Astrocyte (in vitro differentiated cells and primary cell): ENCODE measurements at regions not wholly inside any gene's neighbourhood (a gene's known extent, or its start where the extent isn't known, plus 50 kb on each side); places are given as distances from the start of the nearest gene placed in this dataset.

Experiments
- DNase-seq: peaks from one replicate; pipeline ENCODE4 v3.0.0-alpha.2; 2010; ENCODE audit warnings: low read depth
- FAIRE-seq: peaks from 2 replicates; lab custom pipeline; 2011; peaks lifted over from hg19 to GRCh38; lab: Jason Lieb, UNC
- H2AFZ ChIP-seq: 2 replicates; pipeline ENCODE4 v1.6.0; 2012; ENCODE audit warnings: low read depth, low read length, inconsistent platforms
- H3K27ac ChIP-seq: 2 replicates; pipeline ENCODE4 v1.5.1; 2011; ENCODE audit warnings: low read depth, low read length, inconsistent platforms
- H3K27me3 ChIP-seq: 2 replicates; pipeline ENCODE4 v1.6.0; 2011; ENCODE audit warnings: low read length, inconsistent platforms; ENCODE audit not compliant: insufficient read depth
- H3K36me3 ChIP-seq: 2 replicates; pipeline ENCODE4 v1.5.1; 2011; ENCODE audit warnings: low read length, inconsistent platforms; ENCODE audit not compliant: insufficient read depth
- H3K4me1 ChIP-seq: 2 replicates; pipeline ENCODE4 v1.5.1; 2011; ENCODE audit warnings: low read length, inconsistent platforms; ENCODE audit not compliant: insufficient read depth
- H3K4me2 ChIP-seq: 2 replicates; pipeline ENCODE4 v1.6.0; 2012; ENCODE audit warnings: low read length, inconsistent platforms
- H3K4me3 ChIP-seq: 2 replicates; pipeline ENCODE4 v1.5.1; 2011; ENCODE audit warnings: low read depth, mild to moderate bottlenecking, low read length, inconsistent platforms; ENCODE audit not compliant: insufficient read depth
- H3K79me2 ChIP-seq: 2 replicates; pipeline ENCODE4 v1.6.0; 2012; ENCODE audit warnings: mild to moderate bottlenecking, low read length, inconsistent platforms; ENCODE audit not compliant: insufficient read depth
- H3K9ac ChIP-seq: 2 replicates; pipeline ENCODE4 v1.6.0; 2012; ENCODE audit warnings: mild to moderate bottlenecking, low read length, inconsistent platforms
- H3K9me3 ChIP-seq: 2 replicates; pipeline ENCODE4 v1.5.1; 2012; ENCODE audit warnings: low read depth, mild to moderate bottlenecking, low read length, inconsistent platforms; ENCODE audit not compliant: insufficient read depth
- H4K20me1 ChIP-seq: 2 replicates; pipeline ENCODE4 v1.6.0; 2012; ENCODE audit warnings: low read length, inconsistent platforms; ENCODE audit not compliant: insufficient read depth
- H3K27ac Mint-ChIP-seq: one replicate; pipeline ENCODE4 v1.8.0; 2021; ENCODE audit warnings: mild to moderate bottlenecking, mixed read lengths; ENCODE audit not compliant: unreplicated experiment
- H3K27me3 Mint-ChIP-seq: one replicate; pipeline ENCODE4 v1.8.0; 2021; ENCODE audit warnings: low read depth, mixed read lengths; ENCODE audit not compliant: unreplicated experiment
- H3K36me3 Mint-ChIP-seq: one replicate; pipeline ENCODE4 v1.8.0; 2021; ENCODE audit warnings: low read depth, mixed read lengths; ENCODE audit not compliant: unreplicated experiment
- H3K4me1 Mint-ChIP-seq: one replicate; pipeline ENCODE4 v1.8.0; 2021; ENCODE audit warnings: low read depth, mixed read lengths; ENCODE audit not compliant: unreplicated experiment
- H3K4me3 Mint-ChIP-seq: one replicate; pipeline ENCODE4 v1.8.0; 2021; ENCODE audit warnings: mild to moderate bottlenecking, moderate library complexity, mixed read lengths; ENCODE audit not compliant: unreplicated experiment
- H3K9me3 Mint-ChIP-seq: one replicate; pipeline ENCODE4 v1.8.0; 2021; ENCODE audit warnings: mild to moderate bottlenecking, mixed read lengths; ENCODE audit not compliant: unreplicated experiment
- CTCF ChIP-seq: IDR thresholded peaks from 2 replicates; pipeline ENCODE4 v1.5.1; 2011; ENCODE audit warnings: low read depth, mild to moderate bottlenecking, inconsistent platforms, low read length, moderate library complexity; ENCODE audit not compliant: insufficient read depth
- EZH2 ChIP-seq: IDR thresholded peaks from 2 replicates; pipeline ENCODE4 v1.6.1; 2012; ENCODE audit warnings: mild to moderate bottlenecking, low read length, inconsistent platforms; ENCODE audit not compliant: insufficient read depth

- no peak overlapping the region for H3K4me2 ChIP-seq
- H3K79me2 ChIP-seq = no peaks in the 10 kb centered on the region
- H3K27ac ChIP-seq = no peak overlapping the region
- no peaks in the 10 kb centered on the region for H3K27me3 ChIP-seq
- H3K27me3 Mint-ChIP-seq = peaks cover 10% of the 10 kb centered on the region
- no peaks in the 10 kb centered on the region for H3K9me3 ChIP-seq
- no peaks in the 10 kb centered on the region for H3K36me3 Mint-ChIP-seq
- TF ChIP-seq CTCF (no peak), EZH2 (no peak)
- H3K4me3 ChIP-seq = no peak overlapping the region
- H3K4me1 ChIP-seq = no peaks in the 10 kb centered on the region
- no peak overlapping the region for H3K27ac Mint-ChIP-seq
- peaks cover 3% of the 10 kb centered on the region for H3K9me3 Mint-ChIP-seq
- DNase-seq (no peak), FAIRE-seq (no peak)
- H3K4me1 Mint-ChIP-seq = peaks cover 3% of the 10 kb centered on the region
- no peak overlapping the region for H3K9ac ChIP-seq
- no peak overlapping the region for H3K4me3 Mint-ChIP-seq
- no peaks in the 10 kb centered on the region for H4K20me1 ChIP-seq
- H2AFZ ChIP-seq = no peak overlapping the region
- H3K36me3 ChIP-seq = no peaks in the 10 kb centered on the region
Observed at GRCh38 chr6:134692008-134692407, 257.9 kb downstream of the ALDH8A1 start.

- Mint-ChIP-seq H3K4me3 (no peak overlapping the region), H3K9me3 (peaks cover 3% of the 10 kb centered on the region), H3K4me1 (peaks cover 3% of the 10 kb centered on the region), H3K36me3 (no peaks in the 10 kb centered on the region), H3K27ac (no peak overlapping the region), H3K27me3 (peaks cover 10% of the 10 kb centered on the region)
- peaks cover under 1% of the 10 kb centered on the region for H3K4me1 ChIP-seq
- DNase-seq = no peak
- no peaks in the 10 kb centered on the region for H3K36me3 ChIP-seq
- FAIRE-seq = no peak
- H2AFZ ChIP-seq = no peak overlapping the region
- H4K20me1 ChIP-seq = no peaks in the 10 kb centered on the region
- TF ChIP-seq EZH2 (no peak), CTCF (no peak)
- H3K4me2 ChIP-seq = no peak overlapping the region
- no peaks in the 10 kb centered on the region for H3K79me2 ChIP-seq
- no peaks in the 10 kb centered on the region for H3K9me3 ChIP-seq
- no peaks in the 10 kb centered on the region for H3K27me3 ChIP-seq
- no peak overlapping the region for H3K27ac ChIP-seq
- no peak overlapping the region for H3K4me3 ChIP-seq
- H3K9ac ChIP-seq = no peak overlapping the region
Observed at GRCh38 chr6:134691180-134691579, 258.7 kb downstream of the ALDH8A1 start.

- Mint-ChIP-seq H3K4me1 (peaks cover 6% of the 10 kb centered on the region), H3K27ac (no peak overlapping the region), H3K27me3 (peaks cover 10% of the 10 kb centered on the region), H3K4me3 (no peak overlapping the region), H3K36me3 (no peaks in the 10 kb centered on the region), H3K9me3 (peaks cover 2% of the 10 kb centered on the region)
- no peak overlapping the region for H3K9ac ChIP-seq
- DNase-seq = no peak
- no peaks in the 10 kb centered on the region for H4K20me1 ChIP-seq
- H3K36me3 ChIP-seq = no peaks in the 10 kb centered on the region
- no peak overlapping the region for H3K4me2 ChIP-seq
- TF ChIP-seq CTCF (no peak), EZH2 (no peak)
- H3K27ac ChIP-seq = no peak overlapping the region
- FAIRE-seq = no peak
- H3K4me3 ChIP-seq = no peak overlapping the region
- H2AFZ ChIP-seq = no peak overlapping the region
- H3K4me1 ChIP-seq = peaks cover 7% of the 10 kb centered on the region
- no peaks in the 10 kb centered on the region for H3K79me2 ChIP-seq
- H3K9me3 ChIP-seq = no peaks in the 10 kb centered on the region
- H3K27me3 ChIP-seq = no peaks in the 10 kb centered on the region
Observed at GRCh38 chr6:134690048-134690447, 259.9 kb downstream of the ALDH8A1 start.
